SK-N-SH (cell line): ENCODE measurements at regions not wholly inside any gene's neighbourhood (a gene's known extent, or its start where the extent isn't known, plus 50 kb on each side); places are given as distances from the start of the nearest gene placed in this dataset.

Experiments
- CTCF ChIP-seq: fragments of 200-600 bp; sonication (generic); IDR thresholded peaks from 2 replicates; pipeline ENCODE4 v1.6.1; 2017; ENCODE audit warnings: antibody characterized with exemption, mild to moderate bottlenecking, moderate library complexity
- EP300 ChIP-seq, 2 experiments: IDR thresholded peaks; 2 replicates each; pipeline versions ENCODE4 v1.4.0 to v1.6.1; 2012; ENCODE audit warnings: borderline replicate concordance in 1 of 2, low read depth in 1 of 2, low read length in 1 of 2
- GABPA ChIP-seq: IDR thresholded peaks from 2 replicates; pipeline ENCODE4 v1.4.0; 2012; ENCODE audit warnings: low read depth, mild to moderate bottlenecking
- RFX5 ChIP-seq: IDR thresholded peaks from 2 replicates; pipeline ENCODE4 v1.6.1; 2012; ENCODE audit warnings: mild to moderate bottlenecking, improper control_type of control experiment, low read length
- YY1 ChIP-seq: IDR thresholded peaks from 2 replicates; pipeline ENCODE4 v1.4.0; 2012; ENCODE audit warnings: low read depth, mild to moderate bottlenecking
- TF ChIP-seq, protein P1 (sequence below): IDR thresholded peaks from 2 replicates; pipeline ENCODE4 v1.6.1; 2012; ENCODE audit warnings: mild to moderate bottlenecking, low read depth, low read length, moderate library complexity
- TF ChIP-seq, protein P2 (sequence below): fragments of 150-350 bp; IDR thresholded peaks from 2 replicates; pipeline ENCODE4 v1.6.1; 2017; ENCODE audit warnings: antibody characterized with exemption, low read length, low read depth, borderline replicate concordance

- TF ChIP-seq RFX5 (no peak), GABPA (no peak), CTCF (no peak), YY1 (no peak), EP300 (IDR thresholded peaks at IDR 0.05; ENCODE audit: borderline replicate concordance in 1 of 2, low read depth in 1 of 2, low read length in 1 of 2) (no peak)
- TF ChIP-seq, protein P1, sequence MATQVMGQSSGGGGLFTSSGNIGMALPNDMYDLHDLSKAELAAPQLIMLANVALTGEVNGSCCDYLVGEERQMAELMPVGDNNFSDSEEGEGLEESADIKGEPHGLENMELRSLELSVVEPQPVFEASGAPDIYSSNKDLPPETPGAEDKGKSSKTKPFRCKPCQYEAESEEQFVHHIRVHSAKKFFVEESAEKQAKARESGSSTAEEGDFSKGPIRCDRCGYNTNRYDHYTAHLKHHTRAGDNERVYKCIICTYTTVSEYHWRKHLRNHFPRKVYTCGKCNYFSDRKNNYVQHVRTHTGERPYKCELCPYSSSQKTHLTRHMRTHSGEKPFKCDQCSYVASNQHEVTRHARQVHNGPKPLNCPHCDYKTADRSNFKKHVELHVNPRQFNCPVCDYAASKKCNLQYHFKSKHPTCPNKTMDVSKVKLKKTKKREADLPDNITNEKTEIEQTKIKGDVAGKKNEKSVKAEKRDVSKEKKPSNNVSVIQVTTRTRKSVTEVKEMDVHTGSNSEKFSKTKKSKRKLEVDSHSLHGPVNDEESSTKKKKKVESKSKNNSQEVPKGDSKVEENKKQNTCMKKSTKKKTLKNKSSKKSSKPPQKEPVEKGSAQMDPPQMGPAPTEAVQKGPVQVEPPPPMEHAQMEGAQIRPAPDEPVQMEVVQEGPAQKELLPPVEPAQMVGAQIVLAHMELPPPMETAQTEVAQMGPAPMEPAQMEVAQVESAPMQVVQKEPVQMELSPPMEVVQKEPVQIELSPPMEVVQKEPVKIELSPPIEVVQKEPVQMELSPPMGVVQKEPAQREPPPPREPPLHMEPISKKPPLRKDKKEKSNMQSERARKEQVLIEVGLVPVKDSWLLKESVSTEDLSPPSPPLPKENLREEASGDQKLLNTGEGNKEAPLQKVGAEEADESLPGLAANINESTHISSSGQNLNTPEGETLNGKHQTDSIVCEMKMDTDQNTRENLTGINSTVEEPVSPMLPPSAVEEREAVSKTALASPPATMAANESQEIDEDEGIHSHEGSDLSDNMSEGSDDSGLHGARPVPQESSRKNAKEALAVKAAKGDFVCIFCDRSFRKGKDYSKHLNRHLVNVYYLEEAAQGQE, result no peak
- TF ChIP-seq, protein P2, sequence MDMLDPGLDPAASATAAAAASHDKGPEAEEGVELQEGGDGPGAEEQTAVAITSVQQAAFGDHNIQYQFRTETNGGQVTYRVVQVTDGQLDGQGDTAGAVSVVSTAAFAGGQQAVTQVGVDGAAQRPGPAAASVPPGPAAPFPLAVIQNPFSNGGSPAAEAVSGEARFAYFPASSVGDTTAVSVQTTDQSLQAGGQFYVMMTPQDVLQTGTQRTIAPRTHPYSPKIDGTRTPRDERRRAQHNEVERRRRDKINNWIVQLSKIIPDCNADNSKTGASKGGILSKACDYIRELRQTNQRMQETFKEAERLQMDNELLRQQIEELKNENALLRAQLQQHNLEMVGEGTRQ, result no peak
Measured at GRCh38 chr18:3397031-3397750, 52.8 kb upstream of the TGIF1 start.
